ENCODE measurements at regions not wholly inside any gene's neighbourhood (a gene's known extent, or its start where the extent isn't known, plus 50 kb on each side); places are given as distances from the start of the nearest gene placed in this dataset.

DNA sequence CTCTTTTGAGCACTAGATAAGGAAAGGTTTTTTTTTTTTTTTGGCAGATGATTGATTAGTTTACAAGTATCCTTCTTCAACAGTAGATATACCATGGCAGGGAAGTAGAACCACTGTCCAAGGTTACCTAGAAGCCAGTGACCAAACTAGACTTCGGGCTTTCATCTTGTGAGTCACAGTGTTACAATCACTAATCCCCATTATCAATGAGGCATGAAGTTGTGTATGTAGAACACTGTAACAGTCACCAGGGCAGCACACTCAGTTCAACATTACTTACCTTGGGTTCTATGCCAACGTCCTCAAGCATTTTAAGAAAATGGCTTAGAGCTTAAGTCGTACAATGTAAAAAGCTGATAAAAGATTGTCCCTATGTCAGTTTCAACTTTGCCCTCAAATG is 430.9 kb downstream of the ETS1 start:
- no peaks in the 10 kb centered on the region for H3K27me3 ChIP-seq (ENCODE audit: control insufficient read depth in 2 of 2, insufficient read depth in 2 of 2, low read length in 2 of 2)
- H3K9me3 ChIP-seq (replicated peaks; ENCODE audit: control insufficient read depth, insufficient read depth, low read length) = no peaks in the 10 kb centered on the region
- H3K4me2 ChIP-seq (ENCODE audit: insufficient read depth, low read length) = no peak overlapping the region
- H3K27ac ChIP-seq (ENCODE audit: insufficient read depth, low read depth, low read length) = no peak overlapping the region
- DNase-seq (ENCODE audit: low read depth, low spot score) = no peak
- no TSS peak for BruUV-seq (replicated peaks)
- no peaks in the 10 kb centered on the region for H4K20me1 ChIP-seq (replicated peaks; ENCODE audit: control insufficient read depth, extremely low read depth, insufficient read depth, low read length)
- TF ChIP-seq, protein P1, sequence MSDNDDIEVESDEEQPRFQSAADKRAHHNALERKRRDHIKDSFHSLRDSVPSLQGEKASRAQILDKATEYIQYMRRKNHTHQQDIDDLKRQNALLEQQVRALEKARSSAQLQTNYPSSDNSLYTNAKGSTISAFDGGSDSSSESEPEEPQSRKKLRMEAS (IDR thresholded peaks at IDR 0.05; ENCODE audit: insufficient read depth, insufficient read length) = no peak
- TF ChIP-seq FOS (IDR thresholded peaks at IDR 0.05; ENCODE audit: borderline replicate concordance, insufficient read depth, low read length) (no peak), POLR2AphosphoS5 (IDR thresholded peaks at IDR 0.05; ENCODE audit: insufficient read depth, low read depth, low read length) (no peak), POLR2A (IDR thresholded peaks at IDR 0.05; ENCODE audit: low read depth, low read length) (no peak), EZH2 (IDR thresholded peaks at IDR 0.05; ENCODE audit: borderline replicate concordance, low read depth, low read length, severe bottlenecking) (no peak), JUN (IDR thresholded peaks at IDR 0.05; ENCODE audit: borderline replicate concordance, insufficient read depth, insufficient read length, low read depth) (no peak), GATA2 (IDR thresholded peaks at IDR 0.05; ENCODE audit: insufficient read depth, insufficient read length, low read depth, low read length) (no peak), MYC (IDR thresholded peaks at IDR 0.05; ENCODE audit: low read depth, low read length) (no peak)
- TF ChIP-seq, protein P2, sequence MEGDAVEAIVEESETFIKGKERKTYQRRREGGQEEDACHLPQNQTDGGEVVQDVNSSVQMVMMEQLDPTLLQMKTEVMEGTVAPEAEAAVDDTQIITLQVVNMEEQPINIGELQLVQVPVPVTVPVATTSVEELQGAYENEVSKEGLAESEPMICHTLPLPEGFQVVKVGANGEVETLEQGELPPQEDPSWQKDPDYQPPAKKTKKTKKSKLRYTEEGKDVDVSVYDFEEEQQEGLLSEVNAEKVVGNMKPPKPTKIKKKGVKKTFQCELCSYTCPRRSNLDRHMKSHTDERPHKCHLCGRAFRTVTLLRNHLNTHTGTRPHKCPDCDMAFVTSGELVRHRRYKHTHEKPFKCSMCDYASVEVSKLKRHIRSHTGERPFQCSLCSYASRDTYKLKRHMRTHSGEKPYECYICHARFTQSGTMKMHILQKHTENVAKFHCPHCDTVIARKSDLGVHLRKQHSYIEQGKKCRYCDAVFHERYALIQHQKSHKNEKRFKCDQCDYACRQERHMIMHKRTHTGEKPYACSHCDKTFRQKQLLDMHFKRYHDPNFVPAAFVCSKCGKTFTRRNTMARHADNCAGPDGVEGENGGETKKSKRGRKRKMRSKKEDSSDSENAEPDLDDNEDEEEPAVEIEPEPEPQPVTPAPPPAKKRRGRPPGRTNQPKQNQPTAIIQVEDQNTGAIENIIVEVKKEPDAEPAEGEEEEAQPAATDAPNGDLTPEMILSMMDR (IDR thresholded peaks at IDR 0.05; ENCODE audit: extremely low read depth in 1 of 2, insufficient read depth in 1 of 2, low read depth in 1 of 2, low read length in 2 of 2) = no peak
- ChIA-PET POLR2A (no interaction called here), CTCF (interaction anchor here (1.2 to 3.2 kb wide), 19 partner anchors 9 to 793 kb away, joined by 3 to 61 read pairs (median 7); no protein-coding TSS in a partner anchor)
- H3K9me1 ChIP-seq (replicated peaks; ENCODE audit: control insufficient read depth, extremely low read depth, insufficient read depth, low read length) = no peaks in the 10 kb centered on the region
- dilution Hi-C loops (cut with MboI; ENCODE audit: extremely low pct_ligation_motif_present, low sequenced_read_pairs) = loop anchor here (25.0 kb wide), 2 partner anchors 119 to 481 kb away; no protein-coding TSS in a partner anchor
- no peak for FAIRE-seq
- H3K4me1 ChIP-seq (ENCODE audit: control insufficient read depth, extremely low read depth, insufficient read depth, low read length) = peaks cover 16% of the 10 kb centered on the region
- H3K36me3 ChIP-seq (ENCODE audit: control insufficient read depth in 2 of 2, extremely low read depth in 1 of 2, insufficient read depth in 2 of 2, low read length in 2 of 2) = no peaks in the 10 kb centered on the region
- no peak overlapping the region for H2AFZ ChIP-seq (ENCODE audit: low read depth, low read length)
- intact Hi-C loops (cut with micrococcal nuclease) = loop anchor here (2.0 kb wide), 1 partner anchor 536 kb away; no protein-coding TSS in a partner anchor
- no peaks in the 10 kb centered on the region for H3K79me2 ChIP-seq (ENCODE audit: control insufficient read depth, insufficient read depth, low read length)
- no peak overlapping the region for H3K4me3 ChIP-seq (replicated peaks in 1 of 3; ENCODE audit: insufficient read depth in 1 of 3, low read depth in 1 of 3, low read length in 3 of 3)
- H3K9ac ChIP-seq (replicated peaks; ENCODE audit: extremely low read depth, insufficient read depth, low read length) = no peak overlapping the region

Measured in endothelial cell of umbilical vein (primary cell).